ENCODE measurements at regions not wholly inside any gene's neighbourhood (a gene's known extent, or its start where the extent isn't known, plus 50 kb on each side); places are given as distances from the start of the nearest gene placed in this dataset.

GRCh38 chr9:87327575-87328125 is 170.0 kb upstream of the DAPK1 start:
- DNase-seq (ENCODE audit: low read depth) = no peak

DNA sequence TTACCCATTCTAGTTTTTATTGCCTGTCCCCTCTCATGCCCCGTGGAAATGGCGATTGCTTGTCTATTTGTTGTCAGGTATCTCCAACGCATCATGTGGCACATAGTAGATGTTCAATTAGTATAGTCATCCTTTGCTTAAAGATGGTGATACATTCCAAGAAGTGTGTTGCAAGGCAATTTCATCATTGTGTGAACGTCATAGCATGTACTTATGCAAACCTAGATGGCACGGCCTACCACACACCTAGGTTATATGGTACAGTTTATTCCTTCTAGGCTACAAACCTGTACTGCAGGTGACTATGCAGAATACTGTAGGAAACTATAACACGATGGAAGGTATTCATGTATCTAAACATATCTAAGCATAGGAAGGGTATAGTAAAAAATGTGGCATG is 163.9 kb upstream of the DAPK1 start:
- no peak for DNase-seq (ENCODE audit: low read depth)

DNA sequence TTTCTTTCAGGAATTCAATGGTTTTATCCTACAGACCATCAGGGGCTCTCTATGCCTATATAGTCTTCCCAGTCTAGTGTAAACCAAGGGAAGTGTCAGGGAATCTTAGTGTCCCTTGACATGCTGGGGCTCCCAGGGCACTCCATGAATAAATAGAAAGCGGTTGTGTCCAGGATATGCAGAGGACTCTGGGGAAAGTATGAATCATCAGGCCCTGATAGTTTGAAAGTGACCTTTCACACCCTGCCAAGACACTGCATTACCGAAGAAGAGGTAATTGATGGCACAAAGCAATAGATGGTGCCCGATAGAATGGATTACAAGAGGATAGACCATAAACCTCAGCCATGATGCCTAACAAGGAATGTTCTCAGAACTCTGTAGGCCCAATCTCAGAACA is 163.3 kb upstream of the DAPK1 start:
- DNase-seq (ENCODE audit: low read depth) = no peak

GRCh38 chr9:87336407-87336806 is 161.3 kb upstream of the DAPK1 start:
- no peak for DNase-seq (ENCODE audit: low read depth)

GRCh38 chr9:87336914-87337333 is 160.7 kb upstream of the DAPK1 start:
- DNase-seq (ENCODE audit: low read depth) = no peak

DNA sequence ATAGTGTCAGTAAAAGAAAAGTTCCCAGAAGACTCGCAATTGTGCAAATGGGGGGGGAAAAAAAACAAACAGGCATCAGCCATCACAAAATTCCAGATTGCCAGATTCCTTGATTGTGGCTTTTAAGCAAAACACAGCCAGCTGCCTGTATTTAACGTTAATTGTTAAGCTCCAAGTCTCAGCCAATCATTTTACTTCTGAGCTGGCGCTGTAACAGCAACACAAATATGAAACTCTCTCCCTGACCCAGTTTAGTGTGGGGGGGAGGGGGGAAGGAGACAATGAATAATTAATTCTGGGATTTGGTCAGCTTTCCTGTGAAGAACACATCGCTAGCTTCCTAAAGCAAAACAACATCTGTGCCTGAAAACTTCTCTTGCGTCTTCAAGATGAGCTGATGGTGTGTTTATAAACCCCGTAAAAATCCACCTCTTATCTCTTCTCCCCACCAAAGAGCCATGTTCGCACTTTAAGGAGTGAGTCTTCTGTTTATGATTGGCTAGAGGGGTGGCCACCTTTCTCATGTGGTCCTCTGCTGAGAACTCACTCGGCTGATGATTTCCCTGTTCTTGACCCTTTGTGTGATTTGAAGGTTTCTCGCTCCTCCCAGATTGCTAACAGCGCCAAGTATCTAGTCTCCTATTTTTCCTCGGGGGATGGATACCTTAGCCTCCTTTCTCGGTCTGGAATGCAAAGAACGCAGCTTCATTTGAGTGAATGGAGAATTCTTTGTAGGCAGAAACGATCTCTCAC is 160.2 kb upstream of the DAPK1 start:
- DNase-seq (ENCODE audit: low read depth) = no peak

GRCh38 chr9:87338088-87338989 is 159.3 kb upstream of the DAPK1 start:
- no peak for DNase-seq (ENCODE audit: low read depth)

DNA sequence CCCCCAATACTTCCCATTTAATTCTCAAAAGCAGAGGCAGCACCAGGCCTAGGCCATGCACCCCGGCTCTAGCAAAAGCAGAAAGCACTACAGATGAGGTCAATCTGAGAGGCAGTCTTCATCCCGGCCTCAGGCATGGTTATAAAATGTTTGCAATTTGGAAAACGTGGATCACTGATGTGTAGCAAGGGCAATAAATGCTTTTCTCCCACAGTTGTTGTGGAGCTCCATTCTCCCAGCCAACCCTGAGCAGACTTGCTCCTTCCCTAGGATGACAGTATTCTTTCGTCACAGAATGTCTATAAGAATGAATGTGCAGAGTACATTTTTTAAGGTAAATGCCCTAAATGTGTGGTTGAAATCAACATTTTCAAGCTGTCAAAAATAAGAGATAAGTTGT is 157.3 kb upstream of the DAPK1 start:
- no peak for DNase-seq (ENCODE audit: low read depth)

DNA sequence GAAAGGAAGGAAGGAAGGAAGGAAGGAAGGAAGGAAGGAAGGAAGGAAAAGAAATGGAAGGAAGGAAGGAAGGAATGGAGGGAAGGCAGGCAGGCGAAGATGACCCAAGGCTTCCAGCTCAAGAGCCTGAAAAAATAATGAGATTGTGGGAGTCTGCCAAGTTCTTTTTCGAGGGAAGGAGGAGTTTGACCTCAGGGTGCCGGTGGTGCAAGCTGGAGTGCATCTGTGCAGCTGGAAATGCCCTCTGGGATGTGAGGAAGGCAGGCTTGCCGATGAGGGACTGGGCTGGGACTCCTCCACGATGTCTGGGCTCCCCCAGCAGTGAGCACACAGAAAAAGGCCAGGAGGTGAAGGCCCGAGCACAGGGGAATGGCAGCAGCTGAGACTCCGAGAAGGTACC is 154.9 kb upstream of the DAPK1 start:
- no peak for DNase-seq (ENCODE audit: low read depth)

- no peak for DNase-seq (ENCODE audit: low read depth)
These were observed 153.7 kb upstream of the DAPK1 start for GRCh38 chr9:87343816-87344430.

GRCh38 chr9:87346061-87346665 is 151.5 kb upstream of the DAPK1 start:
- no peak for DNase-seq (ENCODE audit: low read depth)

DNA sequence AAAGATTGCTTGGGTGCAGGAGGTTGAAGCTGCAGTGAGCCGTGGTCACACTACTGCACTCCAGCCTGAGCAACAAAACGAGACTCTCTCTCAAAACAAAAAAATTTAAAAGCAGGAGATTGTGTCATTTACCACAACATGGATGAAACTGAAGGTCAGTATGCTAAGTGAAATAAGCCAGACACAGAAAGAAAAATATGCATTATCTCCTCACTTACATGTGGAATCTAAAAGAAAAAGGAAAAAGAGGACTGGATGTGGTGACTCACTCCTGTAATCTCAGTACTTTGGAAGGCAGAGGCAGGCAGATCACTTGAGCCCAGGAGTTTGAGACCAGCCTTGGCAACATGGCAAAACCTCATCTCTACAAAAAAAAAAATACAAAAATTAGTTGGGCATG is 146.8 kb upstream of the DAPK1 start:
- no peak for DNase-seq (ENCODE audit: low read depth)

DNA sequence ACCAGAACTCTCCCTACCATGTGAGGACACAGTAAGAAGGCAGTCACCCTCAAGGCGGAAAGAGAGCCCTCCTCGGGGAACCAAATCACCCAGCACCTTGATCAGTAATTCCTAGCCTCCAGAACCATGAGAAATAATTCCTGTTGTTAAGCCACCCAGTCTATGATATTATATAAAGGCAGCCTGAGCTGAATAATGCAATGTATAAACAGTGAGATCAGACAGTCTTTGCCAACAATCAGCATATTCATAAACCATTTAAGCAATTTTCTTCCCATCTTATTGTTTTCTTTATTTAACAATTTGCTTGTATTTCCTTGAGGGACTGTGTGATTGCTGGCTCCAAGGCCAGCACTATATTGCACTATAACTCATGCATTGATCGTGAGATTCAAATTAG is 144.4 kb upstream of the DAPK1 start:
- DNase-seq (ENCODE audit: low read depth) = no peak

DNA sequence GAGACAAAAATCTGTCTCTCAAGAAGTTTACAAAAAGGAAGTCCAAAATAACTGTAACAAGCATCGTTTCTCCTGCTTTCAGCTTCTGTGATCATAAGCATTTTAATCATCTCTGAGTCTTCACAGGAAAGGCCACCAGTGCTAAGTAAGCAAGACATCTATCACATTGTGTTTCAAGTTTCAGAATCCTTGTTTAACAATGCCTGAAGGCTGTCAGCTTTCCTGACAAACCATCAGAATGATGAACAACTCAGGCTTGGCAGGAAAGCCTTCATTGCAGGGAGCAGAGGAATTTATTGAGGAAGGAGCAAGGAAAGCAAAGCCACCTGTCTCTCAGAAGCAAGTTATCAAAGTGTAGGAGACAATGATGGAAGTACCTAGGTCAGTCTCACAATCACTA is 143.5 kb upstream of the DAPK1 start:
- DNase-seq (ENCODE audit: low read depth) = no peak

GRCh38 chr9:87357600-87357999 is 140.1 kb upstream of the DAPK1 start:
- DNase-seq (ENCODE audit: low read depth) = no peak

- DNase-seq (ENCODE audit: low read depth) = no peak
These were observed 138.4 kb upstream of the DAPK1 start for GRCh38 chr9:87359264-87359663.

- DNase-seq (ENCODE audit: low read depth) = no peak
These were observed 137.6 kb upstream of the DAPK1 start for GRCh38 chr9:87359958-87360601.

DNA sequence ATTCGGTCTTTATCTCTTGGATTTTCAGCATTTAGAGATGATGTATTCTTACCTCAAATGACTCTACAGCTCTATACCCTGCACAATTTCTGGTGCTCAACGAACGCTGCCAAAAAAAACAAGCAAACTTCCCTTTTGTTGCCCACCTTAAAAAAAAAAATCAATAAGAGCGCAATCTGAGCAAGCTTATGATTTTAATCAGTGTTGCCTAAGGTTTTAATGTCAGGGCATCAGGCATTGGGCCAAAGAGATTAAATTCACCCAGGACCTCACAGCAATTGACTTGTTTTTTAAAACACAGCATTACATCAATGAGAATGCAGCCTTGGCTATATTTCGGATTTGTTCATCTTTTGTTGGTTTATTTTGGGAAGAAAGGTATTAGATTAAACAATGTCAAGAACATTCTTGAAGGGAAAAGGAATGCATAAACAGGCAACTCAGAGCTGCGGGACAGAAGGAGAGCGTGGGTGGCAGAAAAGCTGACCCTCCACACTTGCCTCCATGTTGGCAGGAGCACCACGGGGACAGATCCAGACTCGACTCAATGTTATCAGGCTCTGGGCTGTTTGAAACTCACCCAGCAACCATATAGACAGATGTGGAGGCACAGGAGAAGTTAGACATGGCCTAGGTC is 127.5 kb upstream of the DAPK1 start:
- no peak for DNase-seq (ENCODE audit: low read depth)

DNA sequence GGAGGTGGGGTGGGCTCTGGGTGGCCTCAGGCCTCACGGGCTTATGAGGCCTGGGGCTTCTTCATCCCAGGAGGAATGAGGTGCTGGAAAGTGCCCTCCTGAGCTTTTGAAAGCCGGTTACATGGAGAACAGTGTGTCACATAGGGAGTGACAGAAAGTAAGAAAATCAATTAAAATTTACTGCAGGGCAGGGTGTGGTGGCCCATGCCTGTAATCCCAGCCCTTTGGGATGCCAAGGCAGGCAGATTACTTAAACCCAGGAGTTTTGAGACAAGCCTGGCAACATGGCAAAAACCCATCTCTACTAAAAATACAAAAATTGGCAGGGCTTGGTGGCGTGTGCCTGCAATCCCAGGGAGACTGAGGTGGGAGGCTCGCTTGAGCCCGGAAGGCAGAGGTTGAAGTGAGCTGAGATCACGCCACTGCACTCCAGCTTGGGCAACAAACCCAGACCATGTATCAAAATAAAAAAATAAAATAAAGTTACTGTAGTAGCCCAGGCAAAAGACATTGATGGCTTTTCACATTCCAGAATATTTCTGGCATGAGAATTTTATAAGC is 125.8 kb upstream of the DAPK1 start:
- DNase-seq (ENCODE audit: low read depth) = no peak

DNA sequence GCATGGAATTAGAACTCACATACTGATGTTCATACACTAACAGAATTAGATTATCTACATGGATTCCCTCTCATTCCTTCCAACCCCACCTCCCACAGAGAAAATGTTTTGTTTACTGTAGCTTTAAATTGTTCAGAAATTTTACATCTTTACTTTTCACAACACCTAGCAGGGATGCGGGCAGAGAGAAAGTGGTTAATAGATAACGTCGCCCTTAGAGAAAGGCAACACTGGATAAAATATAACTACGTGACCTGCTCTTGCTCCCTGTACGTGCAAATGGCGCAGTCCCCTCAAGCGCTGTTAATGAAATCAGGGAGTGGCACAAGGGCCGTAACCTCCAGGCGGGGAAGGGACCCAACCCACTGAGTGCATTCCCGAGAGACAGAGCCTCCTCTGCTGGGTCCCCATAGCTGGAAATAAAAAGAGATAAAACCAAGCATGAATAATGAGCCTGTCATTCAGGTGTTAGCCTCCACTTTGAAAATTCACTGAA is 125.3 kb upstream of the DAPK1 start:
- no peak for DNase-seq (ENCODE audit: low read depth)
